K562 (cell line): ENCODE measurements at regions not wholly inside any gene's neighbourhood (a gene's known extent, or its start where the extent isn't known, plus 50 kb on each side); places are given as distances from the start of the nearest gene placed in this dataset.

Experiments
- ATAC-seq: fragments of 200-7000 bp; cut with Tn5 transposase; 3 replicates; pipeline ENCODE4 v1.9.1; 2020; ENCODE audit warnings: moderate library complexity
- BruUV-seq: library from RNA; stranded (reverse); fragments of 400-500 nt; replicated peaks from 2 replicates; lab custom pipeline; 2021; lab: Mats Ljungman, UMichigan
- CTCF ChIA-PET: fragments of 300-600 bp; formaldehyde crosslinking; extraction: SDS; loops from one replicate; lab custom pipeline; 2021; ENCODE audit warnings: low intra/inter-chr PET ratio; lab: Yijun Ruan, JAX
- POLR2A ChIA-PET: fragments of 300-600, 350-650 bp; sonication (Branson Sonifier 250); formaldehyde crosslinking; extraction: SDS; loops from one replicate; lab custom pipeline; 2021; ENCODE audit warnings: antibody characterized with exemption, inconsistent platforms; lab: Yijun Ruan, JAX
- DNase-seq, 4 experiments: peaks; one replicate each; pipeline versions ENCODE4 v3.0.0 to v3.0.0-alpha.2; 2011 to 2018; ENCODE audit warnings: low spot score in 3 of 4, mixed read lengths in 3 of 4; ENCODE audit errors: extremely low read depth in 1 of 4
- FAIRE-seq: peaks from 2 replicates; lab custom pipeline; 2011; peaks lifted over from hg19 to GRCh38; lab: Jason Lieb, UNC
- H2AFZ ChIP-seq: 2 replicates; pipeline ENCODE4 v1.6.0; 2011; ENCODE audit warnings: low read depth, low read length, control low read depth, inconsistent platforms
- H3K27ac ChIP-seq: fragments of 200-600 bp; 3 replicates; pipeline ENCODE4 v1.8.0; 2011; ENCODE audit warnings: low read depth, mild to moderate bottlenecking, control low read depth, inconsistent platforms, low read length, moderate library complexity, mixed read lengths; ENCODE audit errors: extremely low read depth
- H3K27me3 ChIP-seq, 2 experiments: fragments of 300-600 bp in 1 of 2; 2 replicates in 1 of 2; 3 replicates in 1 of 2; pipeline versions ENCODE4 v1.6.0 to v1.8.0; 2011; ENCODE audit warnings: inconsistent platforms in 2 of 2, low read length in 2 of 2, mild to moderate bottlenecking in 1 of 2, mixed read lengths in 1 of 2, moderate library complexity in 1 of 2; ENCODE audit not compliant: control insufficient read depth in 2 of 2, insufficient read depth in 2 of 2
- H3K36me3 ChIP-seq: fragments of 300-600 bp; 3 replicates; pipeline ENCODE4 v1.8.0; 2011; ENCODE audit warnings: mild to moderate bottlenecking, low read length, inconsistent platforms; ENCODE audit not compliant: control insufficient read depth, insufficient read depth
- H3K4me1 ChIP-seq, 2 experiments: fragments of 200-600 bp in 1 of 2; replicated peaks in 1 of 2; 2 replicates in 1 of 2; 3 replicates in 1 of 2; pipeline versions ENCODE4 v1.5.1 to v1.8.0; 2011; ENCODE audit warnings: inconsistent platforms in 2 of 2, low read length in 2 of 2, mild to moderate bottlenecking in 1 of 2, mixed read lengths in 1 of 2, moderate library complexity in 1 of 2; ENCODE audit not compliant: control insufficient read depth in 2 of 2, insufficient read depth in 2 of 2
- H3K4me2 ChIP-seq: 2 replicates; pipeline ENCODE4 v1.6.1; 2011; ENCODE audit warnings: low read length, control low read depth, inconsistent platforms, mixed read lengths; ENCODE audit not compliant: insufficient read depth
- H3K4me3 ChIP-seq: fragments of 200-600 bp; sonication (generic), shearing (Covaris generic); 2 replicates; pipeline ENCODE4 v1.5.1; 2016; ENCODE audit warnings: control low read depth, inconsistent platforms
- H3K79me2 ChIP-seq: fragments of 200-600 bp; 3 replicates; pipeline ENCODE4 v1.8.0; 2011; ENCODE audit warnings: low read length, inconsistent platforms; ENCODE audit not compliant: control insufficient read depth, insufficient read depth
- H3K9ac ChIP-seq, 2 experiments: 2 replicates each; pipeline versions ENCODE4 v1.6.0 to v1.6.1; 2011; ENCODE audit warnings: low read depth in 2 of 2, low read length in 2 of 2, control low read depth in 1 of 2, inconsistent platforms in 1 of 2, mild to moderate bottlenecking in 1 of 2, mixed read lengths in 1 of 2; ENCODE audit not compliant: insufficient read depth in 1 of 2
- H3K9me1 ChIP-seq: one replicate; pipeline ENCODE4 v1.6.0; 2011; ENCODE audit warnings: inconsistent platforms, mild to moderate bottlenecking, low read length, moderate library complexity; ENCODE audit not compliant: control insufficient read depth, insufficient read depth
- H3K9me3 ChIP-seq: replicated peaks from 2 replicates; pipeline ENCODE4 v1.5.1; 2011; ENCODE audit warnings: low read depth, low read length, inconsistent platforms; ENCODE audit not compliant: control insufficient read depth, insufficient read depth
- H4K20me1 ChIP-seq: replicated peaks from 2 replicates; pipeline ENCODE4 v1.6.1; 2011; ENCODE audit warnings: low read length, inconsistent platforms, mixed read lengths; ENCODE audit not compliant: control insufficient read depth, insufficient read depth
- CBX3 ChIP-seq, 2 experiments: IDR thresholded peaks; 1 replicate in 1 of 2; 2 replicates in 1 of 2; pipeline ENCODE4 v1.6.1; 2012; ENCODE audit warnings: inconsistent platforms in 2 of 2, low read length in 2 of 2, borderline replicate concordance in 1 of 2, control low read depth in 1 of 2
- CSDE1 ChIP-seq, 2 experiments: fragments of 450-650 bp; IDR thresholded peaks; 2 replicates each; pipeline ENCODE4 v1.6.1; 2016; ENCODE audit warnings: mild to moderate bottlenecking in 1 of 2
- GTF2A2 ChIP-seq: IDR thresholded peaks from 2 replicates; pipeline ENCODE4 v1.6.1; 2016; ENCODE audit warnings: mild to moderate bottlenecking, missing genetic modification characterization, missing compliant biosample characterization
- MAZ ChIP-seq, 2 experiments: fragments of 450-650 bp in 1 of 2; sonication (generic) in 1 of 2; formaldehyde crosslinking; IDR thresholded peaks in 1 of 2; conservative IDR thresholded peaks in 1 of 2; 2 replicates each; pipeline versions ENCODE4 v1.4.0 to v1.5.0; 2020; ENCODE audit warnings: mild to moderate bottlenecking in 1 of 2, missing genetic modification reagents in 1 of 2
- MCM3 ChIP-seq: fragments of 450-650 bp; IDR thresholded peaks from 2 replicates; pipeline ENCODE4 v1.6.1; 2016
- NFE2L1 ChIP-seq: fragments of 450-650 bp; IDR thresholded peaks from 2 replicates; pipeline ENCODE4 v1.6.1; 2016; ENCODE audit warnings: missing genetic modification characterization, low read depth, mild to moderate bottlenecking, missing compliant biosample characterization, moderate library complexity, borderline replicate concordance
- RBM17 ChIP-seq: fragments of 200-400 bp; formaldehyde crosslinking; IDR thresholded peaks from 2 replicates; pipeline ENCODE4 v1.6.1; 2017; ENCODE audit warnings: low read depth, mild to moderate bottlenecking, low read length, borderline replicate concordance
- SMAD1 ChIP-seq: fragments of 150-350 bp; IDR thresholded peaks from 2 replicates; pipeline ENCODE4 v1.6.1; 2014; ENCODE audit warnings: low read length, low read depth; ENCODE audit not compliant: partially characterized antibody
- TAL1 ChIP-seq: fragments of 450-650 bp; IDR thresholded peaks from 2 replicates; pipeline ENCODE4 v1.6.1; 2016; ENCODE audit warnings: mild to moderate bottlenecking
- TGIF2 ChIP-seq: sonication (generic); formaldehyde crosslinking; IDR thresholded peaks from 2 replicates; pipeline ENCODE4 v1.8.1; 2022; ENCODE audit warnings: mild to moderate bottlenecking, missing genetic modification reagents, moderate library complexity
- ZFP36 ChIP-seq: fragments of 150-350 bp; IDR thresholded peaks from 2 replicates; pipeline ENCODE4 v1.6.1; 2018; ENCODE audit warnings: low read length, low read depth; ENCODE audit not compliant: partially characterized antibody
- ZNF431 ChIP-seq: sonication (generic); formaldehyde crosslinking; IDR thresholded peaks from 2 replicates; pipeline ENCODE4 v1.8.0; 2022; ENCODE audit warnings: mild to moderate bottlenecking, missing genetic modification reagents
- ZNF583 ChIP-seq: fragments of 250-450 bp; sonication (Bioruptor Pico); IDR thresholded peaks from 2 replicates; pipeline ENCODE4 v1.4.0; 2020
- ZNF586 ChIP-seq: fragments of 450-650 bp; formaldehyde crosslinking; conservative IDR thresholded peaks from 2 replicates; pipeline ENCODE4 v1.4.0; 2020; ENCODE audit warnings: mild to moderate bottlenecking, moderate library complexity
- WGBS: fragments of 100-300 bp; shearing (Covaris generic); methylation state at CpG from one replicate; pipeline ENCODE4 v1.1.6; 2016; ENCODE audit warnings: low coverage, mixed read lengths; ENCODE audit not compliant: insufficient coverage; ENCODE audit errors: missing lambda C conversion rate; 5-methylcytosine and 5-hydroxymethylcytosine counted together
- in situ Hi-C: fragments of 300-500 bp; cut with MboI; formaldehyde crosslinking; loops from 4 replicates; pipeline ENCODE4 v1.15.0; 2018; ENCODE audit warnings: inconsistent platforms, mixed read lengths
- intact Hi-C: fragments of 100-400 bp; cut with micrococcal nuclease; formaldehyde crosslinking; loops from 2 replicates; pipeline ENCODE4 v1.14.2; 2022
- TF ChIP-seq, protein P1 (sequence below): fragments of 450-650 bp; IDR thresholded peaks from 2 replicates; pipeline ENCODE4 v1.6.1; 2017; ENCODE audit warnings: antibody characterized with exemption
- TF ChIP-seq, protein P2 (sequence below): fragments of 250-450 bp; sonication (Bioruptor Pico); IDR thresholded peaks from 2 replicates; pipeline ENCODE4 v1.4.0; 2020; ENCODE audit warnings: mild to moderate bottlenecking, moderate library complexity
- TF ChIP-seq, protein P3 (sequence below): fragments of 250-450 bp; sonication (Bioruptor Pico); IDR thresholded peaks from 2 replicates; pipeline ENCODE4 v1.4.0; 2020

DNA sequence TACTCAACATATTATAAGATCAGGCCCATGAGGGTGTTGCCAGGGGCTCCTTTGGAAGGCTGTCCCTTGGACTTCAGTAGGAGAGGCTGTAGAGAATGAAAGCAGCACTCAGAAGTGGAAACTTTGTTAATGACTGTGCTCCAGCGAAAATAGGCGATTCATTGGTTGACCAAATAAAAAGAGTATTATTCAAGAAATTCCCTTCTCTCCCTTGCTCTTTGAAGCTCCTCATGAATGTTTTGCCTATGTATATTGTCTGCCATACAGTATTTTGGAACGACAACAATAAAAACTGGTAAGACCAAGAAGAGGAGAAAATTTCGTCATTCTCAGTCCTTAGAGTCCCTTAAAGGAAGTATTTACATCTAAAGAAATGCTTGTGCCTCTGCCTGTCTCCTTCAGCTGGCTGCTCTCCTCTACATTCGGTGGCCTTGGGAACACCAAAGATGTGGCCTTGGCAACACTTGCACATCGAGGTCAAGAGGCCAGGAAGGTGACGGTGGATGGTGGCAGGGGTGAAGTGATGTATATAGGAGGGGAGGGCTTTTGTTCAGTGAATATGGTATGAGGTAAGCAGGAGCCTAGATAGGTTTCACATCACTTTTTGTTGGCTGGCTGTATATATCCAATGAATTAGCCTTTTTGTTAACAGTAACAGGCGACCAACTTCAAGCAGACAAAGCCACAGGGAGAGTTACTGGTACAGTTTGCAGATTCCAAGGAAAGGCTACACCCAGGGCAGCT is 95.0 kb upstream of the ACTBL2 start:
- CTCF ChIA-PET, result no interaction called here
- Histone ChIP-seq H3K9me3 (no peaks in the 10 kb centered on the region), H3K36me3 (no peaks in the 10 kb centered on the region), H3K9me1 (no peaks in the 10 kb centered on the region), H2AFZ (no peak overlapping the region), H3K9ac (no peak overlapping the region), H3K4me2 (no peak overlapping the region), H3K27ac (no peak overlapping the region), H3K4me3 (no peak overlapping the region), H4K20me1 (no peaks in the 10 kb centered on the region), H3K27me3 (no peaks in the 10 kb centered on the region), H3K79me2 (no peaks in the 10 kb centered on the region), H3K4me1 (no peaks in the 10 kb centered on the region)
- in situ Hi-C loops (no loop called here), intact Hi-C loops (no loop called here)
- ATAC-seq (no peak), FAIRE-seq (no peak), DNase-seq (no peak)
- no TSS peak for BruUV-seq
- WGBS, result under 1% methylated on average over 8 of the region's 8 CpGs
- POLR2A ChIA-PET, result no interaction called here
- no peak for TF ChIP-seq TAL1
- no peak for TF ChIP-seq ZNF431
- TF ChIP-seq NFE2L1, result no peak
- TF ChIP-seq ZNF583, result no peak
- no peak for TF ChIP-seq MCM3
- no peak for TF ChIP-seq CSDE1 (IDR thresholded peaks at IDR 0.05)
- TF ChIP-seq, protein P1, sequence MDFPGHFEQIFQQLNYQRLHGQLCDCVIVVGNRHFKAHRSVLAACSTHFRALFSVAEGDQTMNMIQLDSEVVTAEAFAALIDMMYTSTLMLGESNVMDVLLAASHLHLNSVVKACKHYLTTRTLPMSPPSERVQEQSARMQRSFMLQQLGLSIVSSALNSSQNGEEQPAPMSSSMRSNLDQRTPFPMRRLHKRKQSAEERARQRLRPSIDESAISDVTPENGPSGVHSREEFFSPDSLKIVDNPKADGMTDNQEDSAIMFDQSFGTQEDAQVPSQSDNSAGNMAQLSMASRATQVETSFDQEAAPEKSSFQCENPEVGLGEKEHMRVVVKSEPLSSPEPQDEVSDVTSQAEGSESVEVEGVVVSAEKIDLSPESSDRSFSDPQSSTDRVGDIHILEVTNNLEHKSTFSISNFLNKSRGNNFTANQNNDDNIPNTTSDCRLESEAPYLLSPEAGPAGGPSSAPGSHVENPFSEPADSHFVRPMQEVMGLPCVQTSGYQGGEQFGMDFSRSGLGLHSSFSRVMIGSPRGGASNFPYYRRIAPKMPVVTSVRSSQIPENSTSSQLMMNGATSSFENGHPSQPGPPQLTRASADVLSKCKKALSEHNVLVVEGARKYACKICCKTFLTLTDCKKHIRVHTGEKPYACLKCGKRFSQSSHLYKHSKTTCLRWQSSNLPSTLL, result no peak
- no peak for TF ChIP-seq RBM17
- TF ChIP-seq CBX3 (IDR thresholded peaks at IDR 0.05; ENCODE audit: borderline replicate concordance in 1 of 2, low read length in 2 of 2), result no peak
- TF ChIP-seq GTF2A2 (tag), result no peak
- no peak for TF ChIP-seq MAZ (CRISPR knock-in tag; conservative IDR thresholded peaks at IDR 0.05 in 1 of 2, IDR thresholded peaks at IDR 0.05 in 1 of 2)
- no peak for TF ChIP-seq ZNF586 (CRISPR knock-in tag)
- no peak for TF ChIP-seq SMAD1
- TF ChIP-seq ZFP36, result no peak
- TF ChIP-seq, protein P2, sequence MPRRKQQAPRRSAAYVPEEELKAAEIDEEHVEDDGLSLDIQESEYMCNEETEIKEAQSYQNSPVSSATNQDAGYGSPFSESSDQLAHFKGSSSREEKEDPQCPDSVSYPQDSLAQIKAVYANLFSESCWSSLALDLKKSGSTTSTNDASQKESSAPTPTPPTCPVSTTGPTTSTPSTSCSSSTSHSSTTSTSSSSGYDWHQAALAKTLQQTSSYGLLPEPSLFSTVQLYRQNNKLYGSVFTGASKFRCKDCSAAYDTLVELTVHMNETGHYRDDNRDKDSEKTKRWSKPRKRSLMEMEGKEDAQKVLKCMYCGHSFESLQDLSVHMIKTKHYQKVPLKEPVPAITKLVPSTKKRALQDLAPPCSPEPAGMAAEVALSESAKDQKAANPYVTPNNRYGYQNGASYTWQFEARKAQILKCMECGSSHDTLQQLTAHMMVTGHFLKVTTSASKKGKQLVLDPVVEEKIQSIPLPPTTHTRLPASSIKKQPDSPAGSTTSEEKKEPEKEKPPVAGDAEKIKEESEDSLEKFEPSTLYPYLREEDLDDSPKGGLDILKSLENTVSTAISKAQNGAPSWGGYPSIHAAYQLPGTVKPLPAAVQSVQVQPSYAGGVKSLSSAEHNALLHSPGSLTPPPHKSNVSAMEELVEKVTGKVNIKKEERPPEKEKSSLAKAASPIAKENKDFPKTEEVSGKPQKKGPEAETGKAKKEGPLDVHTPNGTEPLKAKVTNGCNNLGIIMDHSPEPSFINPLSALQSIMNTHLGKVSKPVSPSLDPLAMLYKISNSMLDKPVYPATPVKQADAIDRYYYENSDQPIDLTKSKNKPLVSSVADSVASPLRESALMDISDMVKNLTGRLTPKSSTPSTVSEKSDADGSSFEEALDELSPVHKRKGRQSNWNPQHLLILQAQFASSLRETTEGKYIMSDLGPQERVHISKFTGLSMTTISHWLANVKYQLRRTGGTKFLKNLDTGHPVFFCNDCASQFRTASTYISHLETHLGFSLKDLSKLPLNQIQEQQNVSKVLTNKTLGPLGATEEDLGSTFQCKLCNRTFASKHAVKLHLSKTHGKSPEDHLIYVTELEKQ (CRISPR knock-in tag), result no peak
- TF ChIP-seq, protein P3, sequence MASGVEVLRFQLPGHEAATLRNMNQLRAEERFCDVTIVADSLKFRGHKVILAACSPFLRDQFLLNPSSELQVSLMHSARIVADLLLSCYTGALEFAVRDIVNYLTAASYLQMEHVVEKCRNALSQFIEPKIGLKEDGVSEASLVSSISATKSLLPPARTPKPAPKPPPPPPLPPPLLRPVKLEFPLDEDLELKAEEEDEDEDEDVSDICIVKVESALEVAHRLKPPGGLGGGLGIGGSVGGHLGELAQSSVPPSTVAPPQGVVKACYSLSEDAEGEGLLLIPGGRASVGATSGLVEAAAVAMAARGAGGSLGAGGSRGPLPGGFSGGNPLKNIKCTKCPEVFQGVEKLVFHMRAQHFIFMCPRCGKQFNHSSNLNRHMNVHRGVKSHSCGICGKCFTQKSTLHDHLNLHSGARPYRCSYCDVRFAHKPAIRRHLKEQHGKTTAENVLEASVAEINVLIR (CRISPR knock-in tag), result no peak
- TF ChIP-seq TGIF2 (CRISPR knock-in tag), result no peak
